HG03520 (cell line): ENCODE measurements at regions not wholly inside any gene's neighbourhood (a gene's known extent, or its start where the extent isn't known, plus 50 kb on each side); places are given as distances from the start of the nearest gene placed in this dataset.

Experiments used
- ATAC-seq: cut with Tn5 transposase; IDR thresholded peaks from one replicate; pipeline ENCODE4 v1.9.1; 2021; ENCODE audit warnings: mild to moderate bottlenecking, moderate library complexity; ENCODE audit not compliant: unreplicated experiment

- no peak for ATAC-seq
Observed at GRCh38 chr3:43970351-43970750, 271.3 kb upstream of the TOPAZ1 start.

- ATAC-seq = no peak
Observed at GRCh38 chr3:43970920-43971319, 270.8 kb upstream of the TOPAZ1 start.

- ATAC-seq = no peak
Observed at GRCh38 chr3:43971486-43971885, 270.2 kb upstream of the TOPAZ1 start.

- no peak for ATAC-seq
Observed at GRCh38 chr3:43978708-43979107, 263.0 kb upstream of the TOPAZ1 start.

DNA sequence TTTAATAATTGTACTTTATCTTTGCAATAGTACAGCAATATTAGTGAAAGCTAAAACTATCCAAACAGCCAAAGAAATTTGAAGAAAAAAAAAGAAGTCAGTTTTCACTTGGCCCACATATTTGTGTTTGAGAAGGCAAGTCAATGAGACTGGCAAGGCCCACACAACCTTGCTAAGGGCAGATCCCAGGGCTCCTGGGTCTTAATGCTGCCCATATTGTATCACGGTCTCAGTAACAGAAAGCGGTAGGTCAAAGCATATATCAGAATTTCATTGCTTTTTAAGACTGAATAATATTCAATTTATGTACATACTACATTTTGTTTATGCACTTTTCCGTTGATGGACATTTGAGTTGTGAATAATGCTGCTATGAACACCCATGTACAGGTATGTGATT lies 262.0 kb upstream of the TOPAZ1 start:
- ATAC-seq = no peak

- no peak for ATAC-seq
Observed at GRCh38 chr3:43994657-43995546, 246.8 kb upstream of the TOPAZ1 start.

DNA sequence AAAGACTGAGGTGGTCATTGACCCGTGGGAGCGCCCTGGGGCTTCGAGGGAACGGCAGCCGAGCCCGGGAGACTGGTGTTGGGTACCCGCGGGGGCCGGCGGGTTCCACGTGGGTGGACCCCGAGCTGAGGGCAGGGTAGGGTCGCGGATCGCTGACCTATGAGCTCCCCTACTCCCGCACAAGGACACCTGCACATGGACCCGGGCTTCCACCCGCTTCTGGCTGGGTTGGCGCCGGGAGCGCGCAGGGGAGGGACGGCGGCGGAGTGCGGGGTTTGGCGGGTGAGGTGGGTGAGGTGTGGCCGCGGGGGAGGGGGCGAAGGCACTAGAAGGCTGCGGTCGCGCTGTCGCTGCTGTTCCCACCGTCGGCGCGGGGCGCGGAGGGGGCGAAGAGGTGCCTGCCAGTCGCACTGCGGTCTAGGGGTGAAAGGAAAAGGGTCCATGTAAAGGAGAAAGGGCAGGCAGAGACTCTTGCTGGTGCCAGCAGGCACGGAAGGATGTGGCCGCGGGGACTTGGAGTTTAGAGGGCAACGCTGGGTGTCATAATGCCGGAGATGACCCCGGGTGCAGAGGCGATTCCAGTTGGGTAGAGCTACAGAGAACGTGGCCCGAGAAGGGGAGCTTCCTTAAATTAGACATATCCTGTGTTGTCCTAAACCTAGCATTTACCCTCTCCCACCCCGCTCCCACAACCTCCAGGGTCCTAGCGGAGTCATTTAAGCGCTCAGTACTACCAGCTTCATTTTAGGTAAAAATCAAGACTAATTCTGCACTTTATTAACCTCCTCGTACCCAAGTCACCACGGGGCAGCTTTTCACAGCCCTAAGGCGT lies 245.9 kb upstream of the TOPAZ1 start:
- ATAC-seq = no peak

DNA sequence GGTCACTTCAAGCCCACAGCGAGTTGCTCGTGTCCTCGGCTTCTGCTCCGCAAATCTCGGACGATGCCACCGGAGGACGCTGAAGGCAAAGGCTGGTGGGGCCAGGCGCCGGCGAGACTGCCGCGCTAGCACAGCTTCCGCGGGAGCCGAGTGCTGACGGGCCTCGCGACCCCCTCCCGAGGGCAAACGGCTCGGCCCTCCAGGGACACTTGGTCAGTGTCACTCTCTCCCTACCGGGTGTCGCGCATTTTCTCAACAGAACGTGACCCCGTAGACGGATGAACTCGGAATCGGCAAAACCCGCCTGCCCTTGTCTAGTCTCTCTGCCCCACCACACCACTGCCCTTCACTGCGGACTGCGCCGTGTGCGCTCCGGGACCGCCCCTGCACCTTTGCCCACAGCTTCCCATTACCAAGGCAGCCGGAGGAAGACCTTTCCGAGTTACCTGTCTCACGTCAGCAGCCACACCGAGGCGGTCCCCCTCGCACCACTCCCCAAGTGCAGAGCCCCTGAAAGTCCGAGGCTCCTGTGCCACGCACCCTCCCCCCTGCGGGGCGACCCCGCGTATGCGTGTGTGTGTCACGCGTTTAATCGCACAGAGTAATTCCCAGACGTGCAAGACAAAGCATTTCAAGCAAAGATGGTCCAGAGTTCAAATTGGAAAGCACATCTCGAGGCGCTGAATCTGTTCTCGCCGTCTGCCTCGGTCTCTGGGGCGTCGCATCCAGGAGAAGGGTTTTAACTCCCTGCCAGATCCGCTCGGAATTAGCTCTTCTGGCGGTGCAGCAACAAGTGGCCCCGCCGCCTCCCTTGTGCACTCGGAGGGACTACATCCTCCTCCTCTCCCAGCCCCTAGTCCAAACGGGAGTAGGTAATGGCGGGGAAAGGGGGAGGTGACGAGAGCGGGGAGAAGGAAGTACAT lies 245.0 kb upstream of the TOPAZ1 start:
- ATAC-seq = no peak

GRCh38 chr3:43997316-43997715 lies 244.4 kb upstream of the TOPAZ1 start:
- ATAC-seq = no peak

DNA sequence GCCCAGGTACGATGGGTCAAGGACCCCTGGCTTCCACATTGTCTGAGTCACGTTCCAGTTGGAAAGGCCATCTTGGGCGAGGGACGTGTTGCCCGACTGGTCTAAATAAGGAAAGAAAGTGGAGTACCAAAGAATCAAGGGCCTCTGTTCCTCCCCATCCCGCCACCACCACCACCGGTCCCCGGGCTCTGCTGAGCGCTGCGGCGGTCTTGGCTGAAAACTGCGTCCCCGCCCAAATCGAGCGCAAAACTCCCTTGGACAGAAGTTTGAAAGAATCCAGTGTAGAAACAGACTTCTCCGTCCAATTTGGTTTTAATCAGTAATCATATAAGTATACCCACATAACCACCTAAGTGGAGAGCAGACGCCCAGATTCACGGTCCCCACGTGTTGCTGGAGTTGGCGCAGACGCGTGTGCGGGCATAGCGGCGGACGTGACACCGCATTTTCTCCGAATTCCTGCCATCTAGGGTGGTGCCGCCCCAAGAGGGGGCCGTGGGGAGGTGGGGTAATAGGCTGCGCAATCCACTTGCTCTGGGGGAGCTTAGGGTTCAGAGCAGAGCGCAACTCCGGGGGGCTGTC lies 243.8 kb upstream of the TOPAZ1 start:
- no peak for ATAC-seq

DNA sequence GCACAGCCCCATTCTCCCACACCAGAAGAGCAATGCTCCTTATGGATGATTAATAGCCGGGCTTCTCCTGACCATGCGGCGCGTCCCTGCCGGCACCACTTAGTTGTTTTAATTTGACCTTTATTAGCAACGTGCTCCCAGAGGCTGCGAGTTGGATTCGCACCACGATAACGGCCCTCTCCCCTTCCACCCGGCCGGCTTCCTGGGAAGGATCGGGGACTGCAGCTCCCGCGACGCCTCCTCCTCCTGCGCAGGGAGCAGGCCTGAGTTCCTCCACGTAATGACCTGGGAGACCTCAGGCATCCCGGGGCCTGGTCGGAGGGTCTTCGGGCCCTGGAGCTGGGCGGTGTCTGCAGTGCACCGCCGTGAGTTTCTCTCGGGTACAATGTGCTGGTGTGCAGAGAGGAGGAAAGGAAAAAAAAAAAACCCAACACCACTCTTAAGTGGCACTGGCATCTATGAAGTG lies 243.3 kb upstream of the TOPAZ1 start:
- no peak for ATAC-seq

GRCh38 chr3:43998836-43999727 lies 242.6 kb upstream of the TOPAZ1 start:
- ATAC-seq = no peak

GRCh38 chr3:43999728-44000319 lies 241.9 kb upstream of the TOPAZ1 start:
- no peak for ATAC-seq

DNA sequence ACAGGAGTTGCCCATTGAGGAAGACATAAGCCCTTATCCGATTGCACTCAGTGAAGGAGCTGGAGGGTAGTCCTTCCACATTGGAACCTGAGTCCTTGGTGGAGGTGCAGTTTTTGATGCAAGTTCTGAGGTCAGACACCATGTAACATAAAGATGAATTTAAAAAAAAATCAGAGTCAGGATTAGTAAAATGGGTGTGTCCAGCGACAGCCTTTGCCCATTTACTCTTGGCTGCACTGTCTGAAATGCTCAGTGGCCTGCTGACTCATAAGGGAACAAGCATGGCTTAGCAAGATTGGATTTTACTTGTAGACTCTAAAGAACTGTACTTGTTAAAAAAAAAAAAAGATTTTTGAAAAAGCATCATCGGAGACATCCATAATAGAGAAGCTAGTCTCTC lies 241.1 kb upstream of the TOPAZ1 start:
- ATAC-seq = no peak

- no peak for ATAC-seq
Observed at GRCh38 chr3:44001072-44001471, 240.6 kb upstream of the TOPAZ1 start.

DNA sequence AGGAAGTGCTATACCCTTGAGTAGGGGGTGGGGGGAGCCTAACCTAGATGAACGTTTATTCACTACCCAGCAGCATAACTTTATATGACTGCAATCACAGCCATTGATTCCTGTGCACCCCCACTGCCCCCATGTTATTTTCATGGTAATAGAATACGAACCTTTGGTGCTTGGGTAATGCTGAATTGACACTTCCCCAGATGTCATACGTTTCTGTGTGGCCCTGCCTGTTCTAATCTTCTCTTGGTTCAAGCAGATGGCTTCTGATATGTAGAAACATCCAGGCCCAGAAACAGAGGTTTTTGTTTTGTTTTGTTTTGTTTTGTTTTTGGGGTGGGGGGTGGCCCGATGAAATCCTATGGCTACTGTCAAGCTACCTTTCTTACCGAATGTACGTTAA lies 237.9 kb upstream of the TOPAZ1 start:
- ATAC-seq = no peak

DNA sequence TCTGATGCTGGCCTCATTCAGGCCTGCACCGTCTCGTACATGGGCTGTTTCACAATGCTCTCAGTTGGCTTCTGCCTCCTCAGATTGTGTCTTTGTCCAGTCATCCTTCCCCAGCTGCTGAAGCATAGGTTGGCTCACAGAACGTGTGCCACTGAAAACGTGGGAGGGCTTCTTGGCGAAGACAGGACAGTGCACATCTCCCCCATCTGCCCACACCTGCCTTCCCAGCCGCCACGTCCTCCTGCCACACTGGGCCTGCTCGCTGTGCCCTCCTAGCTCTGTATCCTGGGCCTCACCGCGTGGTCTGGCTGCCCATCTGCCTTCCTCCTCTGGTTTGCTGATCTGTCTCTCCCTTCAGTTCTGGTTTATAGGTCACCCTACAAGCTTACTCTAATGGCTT lies 230.0 kb upstream of the TOPAZ1 start:
- ATAC-seq = no peak

- no peak for ATAC-seq
Observed at GRCh38 chr3:44012160-44012899, 229.4 kb upstream of the TOPAZ1 start.
